Ovary (tissue), 7 donors: ENCODE measurements at regions not wholly inside any gene's neighbourhood (a gene's known extent, or its start where the extent isn't known, plus 50 kb on each side); places are given as distances from the start of the nearest gene placed in this dataset.

Source experiments
- DNase-seq, 5 donors: peaks; one replicate each; pipeline ENCODE4 v3.0.0-alpha.2; 2019 to 2020
- H3K27ac ChIP-seq, 2 donors: fragments of 200-600 bp; one replicate each; pipeline versions ENCODE4 v1.5.1 to v1.8.0; 2019 to 2022
- H3K27me3 ChIP-seq: fragments of 200-600 bp; one replicate; pipeline ENCODE4 v1.8.0; 2022
- H3K36me3 ChIP-seq: fragments of 200-600 bp; sonication (generic); one replicate; pipeline ENCODE4 v1.5.1; 2019
- H3K4me1 ChIP-seq: one replicate; pipeline ENCODE4 v1.8.1; 2013; ENCODE audit warnings: mild to moderate bottlenecking, moderate library complexity; ENCODE audit not compliant: insufficient read depth
- H3K4me3 ChIP-seq: fragments of 200-600 bp; sonication (generic); one replicate; pipeline ENCODE4 v1.5.1; 2017
- H3K9me3 ChIP-seq, 2 donors: fragments of 200-600 bp in 1 of 2; sonication (generic) in 1 of 2; one replicate each; pipeline versions ENCODE4 v1.5.1 to v1.8.1; 2013 to 2019; ENCODE audit warnings: mild to moderate bottlenecking in 1 of 2, moderate library complexity in 1 of 2
- EP300 ChIP-seq: sonication (generic); formaldehyde crosslinking; IDR thresholded peaks from one replicate; pipeline ENCODE4 v1.6.1; 2017; ENCODE audit warnings: antibody characterized with exemption
- POLR2A ChIP-seq: fragments of 450-650 bp; IDR thresholded peaks from one replicate; pipeline ENCODE4 v1.6.1; 2017; ENCODE audit warnings: antibody characterized with exemption, mild to moderate bottlenecking, moderate library complexity
- WGBS, 3 donors: extraction: QIAGEN DNeasy Blood & Tissue Kit in 1 of 3; methylation state at CpG; one replicate each; pipeline versions ENCODE4 v1.1.5 to v1.1.7; 2013 to 2017; 5-methylcytosine and 5-hydroxymethylcytosine counted together
- intact Hi-C, 4 donors: fragments of 100-400 bp; cut with DNase I; formaldehyde crosslinking; loops; one replicate each; pipeline versions ENCODE4 v1.11.0 to v1.15.1; 2022 to 2023
- TF ChIP-seq, protein P1 (sequence below), 3 donors: fragments of 450-650 bp in 2 of 3; fragments of 200-600 bp in 1 of 3; IDR thresholded peaks; one replicate each; pipeline versions ENCODE4 v1.5.1 to v1.8.0; 2016 to 2022; ENCODE audit warnings: antibody characterized with exemption in 3 of 3, mild to moderate bottlenecking in 1 of 3
- donor health status: DM: no; HTN: no; CAD: no; lungs with moderate emphysema.
- donor health status: DM: no; HTN: no; CAD: no.
- donor health status: Bipolar disorder and iron deficiency.
- donor health status: DM: no; HTN: no; CAD: no.
- donor health status: DM: yes; HTN: yes; CAD: no.

DNA sequence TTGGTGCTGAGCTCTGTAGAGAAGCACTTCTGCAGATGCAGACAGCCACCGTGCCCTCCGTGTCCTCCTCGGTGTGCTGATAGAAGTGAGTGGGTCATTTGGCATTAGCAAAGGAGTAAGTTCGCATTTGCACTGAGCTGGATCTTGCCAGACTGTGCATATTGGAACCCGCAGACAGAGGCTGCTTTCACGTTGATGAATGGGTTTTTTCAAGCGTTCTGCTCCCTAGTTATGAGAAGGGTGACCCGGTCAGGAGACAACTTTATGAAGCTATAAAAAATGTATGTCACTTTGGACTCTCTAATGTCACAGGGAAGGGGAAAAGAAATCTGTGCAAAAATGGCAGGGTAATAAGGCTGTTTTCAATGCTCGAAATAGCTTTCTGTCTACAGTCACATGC is 739.4 kb downstream of the MCTP2 start:
- no peak overlapping the region for H3K27ac ChIP-seq
- no peak for DNase-seq
- WGBS, 3 donors, result 77 to 89% (median 80%) methylated on average over 9 of the region's 9 CpGs
- H3K4me3 ChIP-seq, result no peak overlapping the region
- H3K36me3 ChIP-seq, result no peaks in the 10 kb centered on the region
- H3K4me1 ChIP-seq, result no peaks in the 10 kb centered on the region
- no peak for TF ChIP-seq EP300
- TF ChIP-seq, protein P1, sequence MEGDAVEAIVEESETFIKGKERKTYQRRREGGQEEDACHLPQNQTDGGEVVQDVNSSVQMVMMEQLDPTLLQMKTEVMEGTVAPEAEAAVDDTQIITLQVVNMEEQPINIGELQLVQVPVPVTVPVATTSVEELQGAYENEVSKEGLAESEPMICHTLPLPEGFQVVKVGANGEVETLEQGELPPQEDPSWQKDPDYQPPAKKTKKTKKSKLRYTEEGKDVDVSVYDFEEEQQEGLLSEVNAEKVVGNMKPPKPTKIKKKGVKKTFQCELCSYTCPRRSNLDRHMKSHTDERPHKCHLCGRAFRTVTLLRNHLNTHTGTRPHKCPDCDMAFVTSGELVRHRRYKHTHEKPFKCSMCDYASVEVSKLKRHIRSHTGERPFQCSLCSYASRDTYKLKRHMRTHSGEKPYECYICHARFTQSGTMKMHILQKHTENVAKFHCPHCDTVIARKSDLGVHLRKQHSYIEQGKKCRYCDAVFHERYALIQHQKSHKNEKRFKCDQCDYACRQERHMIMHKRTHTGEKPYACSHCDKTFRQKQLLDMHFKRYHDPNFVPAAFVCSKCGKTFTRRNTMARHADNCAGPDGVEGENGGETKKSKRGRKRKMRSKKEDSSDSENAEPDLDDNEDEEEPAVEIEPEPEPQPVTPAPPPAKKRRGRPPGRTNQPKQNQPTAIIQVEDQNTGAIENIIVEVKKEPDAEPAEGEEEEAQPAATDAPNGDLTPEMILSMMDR (IDR thresholded peaks at IDR 0.05), result no peak
- H3K9me3 ChIP-seq, result no peaks in the 10 kb centered on the region
- intact Hi-C loops, result no loop called here
- H3K27me3 ChIP-seq, result no peaks in the 10 kb centered on the region

DNA sequence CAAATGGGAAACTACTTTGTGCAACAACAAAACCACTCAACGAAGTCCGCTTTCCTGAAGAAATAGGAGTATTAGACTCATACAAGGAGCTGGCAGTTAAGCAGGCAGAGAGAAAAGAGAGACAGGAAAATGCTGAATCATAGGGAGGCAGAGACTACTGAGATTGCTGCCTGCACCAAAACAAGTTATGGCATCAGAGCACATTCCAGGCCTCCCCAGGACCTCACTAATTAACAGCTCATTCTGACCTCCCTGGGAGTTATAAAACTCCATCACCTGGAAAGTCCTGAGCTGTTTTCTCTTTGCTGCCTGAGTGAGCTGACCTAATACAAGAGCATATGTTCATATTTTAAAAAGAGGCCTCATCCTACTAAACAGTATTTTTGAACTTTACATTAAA is 741.0 kb downstream of the MCTP2 start:
- H3K27ac ChIP-seq, result no peak overlapping the region
- DNase-seq, result no peak
- no peaks in the 10 kb centered on the region for H3K4me1 ChIP-seq
- TF ChIP-seq, protein P1 (IDR thresholded peaks at IDR 0.05), result no peak
- TF ChIP-seq POLR2A (no peak), EP300 (no peak)
- WGBS, 3 donors, result 60 to 63% (median 63%) methylated on average over 2 of the region's 2 CpGs
- H3K36me3 ChIP-seq, result no peaks in the 10 kb centered on the region
- intact Hi-C loops, result no loop called here
- H3K27me3 ChIP-seq, result no peaks in the 10 kb centered on the region
- H3K4me3 ChIP-seq, result no peak overlapping the region
- no peaks in the 10 kb centered on the region for H3K9me3 ChIP-seq

GRCh38 chr15:94987085-94987484 is 755.7 kb downstream of the MCTP2 start:
- Histone ChIP-seq H3K9me3 (no peaks in the 10 kb centered on the region), H3K27ac (no peak overlapping the region), H3K36me3 (no peaks in the 10 kb centered on the region), H3K4me1 (no peaks in the 10 kb centered on the region), H3K27me3 (no peaks in the 10 kb centered on the region), H3K4me3 (no peak overlapping the region)
- intact Hi-C loops, result no loop called here
- TF ChIP-seq, protein P1 (IDR thresholded peaks at IDR 0.05), result no peak
- TF ChIP-seq EP300, result no peak
- TF ChIP-seq POLR2A, result no peak
- no peak for DNase-seq
- 74 to 88% (median 80%) methylated on average over 1 of the region's 1 CpG for WGBS, 3 donors

GRCh38 chr15:94991718-94992117 is 760.4 kb downstream of the MCTP2 start:
- WGBS, 3 donors, result 90 to 95% (median 92%) methylated on average over 8 of the region's 8 CpGs
- no peaks in the 10 kb centered on the region for H3K27me3 ChIP-seq
- no peak overlapping the region for H3K4me3 ChIP-seq
- no peak for DNase-seq
- intact Hi-C loops, result no loop called here
- no peaks in the 10 kb centered on the region for H3K36me3 ChIP-seq
- no peak for TF ChIP-seq EP300
- TF ChIP-seq POLR2A, result no peak
- TF ChIP-seq, protein P1 (IDR thresholded peaks at IDR 0.05), result no peak
- no peaks in the 10 kb centered on the region for H3K9me3 ChIP-seq
- H3K27ac ChIP-seq, result no peak overlapping the region
- no peaks in the 10 kb centered on the region for H3K4me1 ChIP-seq

- Histone ChIP-seq H3K27me3 (no peaks in the 10 kb centered on the region), H3K9me3 (no peaks in the 10 kb centered on the region), H3K27ac (no peak overlapping the region), H3K36me3 (no peaks in the 10 kb centered on the region), H3K4me3 (no peak overlapping the region), H3K4me1 (no peaks in the 10 kb centered on the region)
- TF ChIP-seq EP300 (no peak), POLR2A (no peak)
- TF ChIP-seq, protein P1 (IDR thresholded peaks at IDR 0.05), result no peak
- intact Hi-C loops, result no loop called here
- 92 to 95% (median 94%) methylated on average over 1 of the region's 1 CpG for WGBS, 3 donors
- no peak for DNase-seq
These were observed 778.3 kb downstream of the MCTP2 start for GRCh38 chr15:95009635-95010034.
